Activated CD4-positive, alpha-beta T cell treated with anti-CD3 and anti-CD28 coated beads for 48 hours (primary cell): ENCODE measurements at regions not wholly inside any gene's neighbourhood (a gene's known extent, or its start where the extent isn't known, plus 50 kb on each side); places are given as distances from the start of the nearest gene placed in this dataset.
"Not testable (repeated sequence)": the region's sequence is repeated elsewhere in the genome, so short reads cannot be mapped to it uniquely, and the experiment has no call there.

Source experiments
- DNase-seq: peaks from one replicate; pipeline ENCODE4 v3.0.0-alpha.2; 2020

DNA sequence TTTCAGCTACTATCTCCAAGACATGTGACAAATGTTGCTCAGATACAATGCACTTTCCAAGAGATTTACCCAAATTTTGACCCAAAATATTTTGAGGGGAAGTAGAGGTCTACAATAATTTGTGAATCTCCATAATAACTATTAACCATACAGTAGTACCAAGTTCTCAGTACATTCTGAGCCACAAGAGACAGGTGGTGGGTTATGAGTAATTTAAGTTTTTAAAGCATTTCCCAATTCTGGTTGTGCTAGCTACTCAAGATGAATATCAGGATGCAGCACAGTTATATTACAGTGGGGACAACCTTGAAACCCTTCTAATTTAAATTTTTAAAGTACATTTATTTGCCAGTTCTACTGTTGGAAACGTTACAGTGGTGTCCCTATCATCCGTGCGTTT is 92.2 kb upstream of the MITF start:
- DNase-seq = no peak

DNA sequence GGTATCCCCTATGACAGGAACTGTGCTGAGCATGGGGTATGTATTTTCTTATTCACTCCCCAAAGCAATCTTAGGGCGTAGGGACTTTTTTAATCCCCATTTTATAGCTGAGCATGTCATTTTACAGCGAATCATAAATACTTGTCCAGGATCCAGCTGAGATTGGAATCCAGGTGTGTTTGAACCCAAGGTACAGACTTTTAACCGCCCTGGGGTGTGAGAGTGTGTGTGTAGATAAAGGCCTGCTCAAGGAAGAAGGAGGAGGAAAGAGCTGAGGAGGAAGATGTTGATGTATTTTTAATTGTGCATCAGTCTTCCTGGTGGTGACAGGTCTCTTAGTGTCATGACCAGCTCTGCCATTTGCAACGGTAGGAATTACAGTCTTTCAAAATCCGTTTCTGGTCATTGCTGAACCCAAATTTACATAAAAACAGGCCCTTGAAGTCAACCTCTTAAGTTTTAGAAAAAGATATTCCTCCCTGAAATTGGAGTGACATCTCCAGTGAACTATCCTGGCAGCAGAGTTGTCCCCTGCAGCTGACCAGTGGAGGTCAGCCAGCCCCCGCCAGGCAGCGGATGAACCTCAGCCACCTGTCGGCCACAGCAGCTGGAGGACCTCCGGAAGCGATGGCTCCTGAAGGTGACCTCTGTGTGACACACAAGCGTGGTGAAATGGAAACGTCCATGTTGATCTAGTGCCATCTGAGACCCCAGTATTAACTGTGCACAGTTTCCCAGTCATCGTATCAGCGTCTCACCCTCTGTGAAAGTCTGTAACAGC is 92.8 kb upstream of the MITF start:
- no peak for DNase-seq

DNA sequence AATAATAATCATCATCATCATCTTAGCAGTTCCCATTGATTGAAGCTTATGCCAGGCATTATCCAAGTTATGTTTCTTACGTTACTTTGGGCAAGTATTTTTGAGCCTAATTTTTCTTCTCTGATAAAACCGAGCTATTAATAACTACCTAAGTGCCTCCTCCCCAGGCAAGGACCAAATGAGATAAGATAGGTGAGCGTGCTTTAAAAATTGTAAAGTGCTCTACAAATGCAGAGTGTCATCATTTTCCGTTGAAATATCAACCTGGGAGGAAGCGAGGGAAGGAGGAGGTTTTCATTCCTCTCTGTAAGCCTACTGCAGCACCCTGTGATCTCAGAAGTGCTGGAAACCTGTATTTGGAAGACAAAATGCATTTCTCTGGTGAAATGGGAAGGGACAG is 96.7 kb upstream of the MITF start:
- DNase-seq = no peak

DNA sequence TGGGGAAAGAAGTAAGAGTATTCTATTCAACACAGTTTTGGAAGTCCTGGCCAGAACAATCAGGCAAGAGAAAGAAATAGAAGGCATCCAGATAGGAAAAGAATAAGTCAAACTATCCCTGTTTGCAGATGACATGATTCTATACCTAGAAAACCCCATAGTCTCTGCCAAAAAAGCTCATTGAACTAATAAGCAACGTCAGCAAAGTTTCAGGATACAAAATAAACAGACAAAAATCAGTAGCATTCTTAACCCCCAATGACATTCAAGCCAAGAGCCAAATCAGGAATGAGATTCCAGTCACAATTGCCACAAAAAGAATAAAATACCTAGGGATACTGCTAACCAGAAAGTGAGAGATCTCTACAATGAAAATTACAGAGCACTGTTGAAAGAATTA is 99.4 kb upstream of the MITF start:
- no peak for DNase-seq

DNA sequence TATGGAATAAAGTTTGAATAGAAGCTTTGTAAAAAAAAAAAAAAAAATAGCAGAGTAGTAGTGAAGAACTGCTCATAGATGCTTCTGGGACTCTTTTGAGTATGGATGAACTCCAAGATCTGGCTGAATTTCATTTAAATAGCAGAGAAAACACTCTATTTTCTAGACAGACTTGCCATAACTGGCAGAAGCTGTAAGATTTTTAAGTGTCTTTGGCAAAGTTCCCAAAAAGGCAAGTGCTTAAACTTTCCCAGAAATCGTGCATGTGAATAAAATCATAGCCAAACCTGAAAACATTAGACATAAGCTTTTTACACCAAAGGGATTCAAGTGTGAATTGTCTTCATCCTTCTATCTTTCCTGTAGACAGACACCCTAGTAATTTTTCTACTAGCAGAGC is 110.3 kb upstream of the MITF start:
- no peak for DNase-seq

DNA sequence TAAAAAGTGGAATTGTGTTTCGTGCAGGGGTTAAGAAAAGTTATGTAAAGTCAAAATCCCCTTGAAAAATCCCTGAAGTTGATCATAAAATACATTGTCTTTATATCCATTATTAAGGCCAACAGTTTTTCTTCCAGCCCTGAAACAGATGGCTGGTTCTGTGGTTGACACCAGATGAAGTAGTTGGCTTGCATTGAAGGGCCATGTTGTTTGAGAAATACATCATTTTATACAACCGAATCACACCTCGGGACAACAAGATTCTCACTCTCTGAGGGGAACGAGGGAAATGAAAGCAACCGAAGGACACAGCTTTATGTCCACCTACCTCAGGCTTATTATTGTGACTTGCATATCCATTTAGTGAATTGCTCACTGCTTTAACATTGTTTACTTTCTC is 126.0 kb upstream of the MITF start:
- DNase-seq = no peak

DNA sequence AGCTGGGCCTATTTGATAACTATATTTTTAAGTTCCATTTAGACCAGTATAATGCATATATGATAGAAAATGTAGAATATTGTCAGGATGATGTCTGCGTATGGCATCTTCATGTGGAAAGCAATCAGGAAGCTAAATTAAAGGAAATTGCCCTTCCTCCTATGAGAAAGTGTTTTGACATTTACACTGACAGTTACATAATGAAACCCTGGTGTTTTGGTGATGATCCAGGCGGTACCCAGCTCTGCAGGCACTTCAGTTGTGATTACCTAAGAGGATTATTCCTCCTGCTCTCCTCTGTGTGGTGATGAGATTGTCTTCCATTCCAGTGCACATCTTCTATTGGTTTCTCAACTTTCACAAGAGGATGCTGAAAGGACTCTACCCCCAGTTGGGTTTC is 126.5 kb upstream of the MITF start:
- no peak for DNase-seq

DNA sequence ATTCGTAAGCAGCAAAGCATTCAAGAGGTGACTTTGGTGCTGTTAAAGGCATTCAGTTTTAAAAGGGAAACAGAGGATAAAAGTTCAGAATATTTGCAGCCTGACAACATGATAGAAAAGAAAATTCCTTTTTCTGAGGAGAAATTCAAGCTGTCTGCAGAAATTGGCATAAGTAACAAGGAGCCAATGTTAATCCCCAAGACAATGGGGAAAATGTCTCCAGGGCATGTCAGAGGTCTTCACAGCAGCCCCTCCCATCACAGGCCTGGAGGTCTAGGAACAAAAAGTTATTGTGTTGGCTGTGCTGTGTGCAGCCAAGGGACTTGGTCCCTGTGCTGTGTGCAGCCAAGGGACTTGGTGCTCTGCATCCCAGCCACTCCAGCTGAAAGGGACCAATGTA is 129.7 kb upstream of the MITF start:
- DNase-seq = not testable (repeated sequence)

DNA sequence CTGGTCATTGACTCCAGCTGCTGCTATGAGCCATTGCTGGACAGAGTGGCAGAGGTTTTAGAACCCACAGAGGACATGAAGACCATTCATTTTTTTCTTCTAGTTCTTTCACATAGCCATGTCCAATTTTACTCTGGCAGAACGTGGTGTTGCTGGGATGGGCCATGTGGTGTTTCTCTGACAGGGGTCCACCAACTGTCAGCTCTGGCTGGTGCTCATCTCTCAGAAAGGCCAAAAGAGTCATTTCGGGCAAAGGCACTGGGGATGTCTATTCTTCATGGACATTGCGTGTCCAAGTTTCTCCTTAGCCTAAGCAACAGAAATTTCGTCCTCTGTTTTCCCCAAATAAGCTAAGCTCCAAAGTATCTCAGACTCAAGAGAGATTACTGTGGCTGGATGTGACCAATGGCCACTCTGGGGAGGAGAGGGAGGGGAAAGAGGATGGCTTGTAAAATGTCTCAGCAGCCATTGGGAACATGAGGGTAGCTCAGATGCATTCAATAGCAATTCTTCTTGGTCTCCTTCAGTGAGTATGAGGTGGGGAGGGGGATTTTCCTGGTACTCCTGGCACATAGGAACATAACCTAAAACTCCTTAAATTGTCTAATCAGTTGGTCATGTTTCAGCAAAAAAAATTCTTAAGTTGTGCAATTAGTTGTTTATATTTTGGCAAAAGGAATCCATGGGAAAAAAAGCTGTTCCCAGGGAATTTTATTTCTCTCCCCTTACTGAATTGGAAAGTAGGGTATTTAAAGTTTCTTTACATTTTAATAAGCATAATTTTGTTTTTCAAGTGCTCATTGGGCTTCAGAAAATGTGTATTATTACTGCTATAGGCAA is 131.6 kb upstream of the MITF start:
- no peak for DNase-seq

DNA sequence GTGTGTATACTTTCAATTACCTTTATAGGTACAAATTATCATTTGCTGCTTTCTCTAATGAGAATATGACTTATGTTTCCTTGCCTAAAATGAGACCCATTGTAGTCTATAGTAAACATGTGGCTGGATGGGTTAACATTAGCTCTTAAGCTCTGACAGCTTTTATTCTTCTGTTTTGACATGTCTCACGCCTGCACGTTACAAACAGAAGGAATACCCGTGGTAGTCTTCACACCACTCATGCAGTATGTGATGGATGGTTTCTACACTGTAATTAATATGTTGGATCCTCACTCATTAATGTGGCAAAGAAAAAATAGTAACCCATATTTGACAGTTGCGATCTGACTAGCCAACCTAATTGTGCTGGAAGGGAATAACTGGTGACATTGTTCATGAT is 133.4 kb upstream of the MITF start:
- no peak for DNase-seq

DNA sequence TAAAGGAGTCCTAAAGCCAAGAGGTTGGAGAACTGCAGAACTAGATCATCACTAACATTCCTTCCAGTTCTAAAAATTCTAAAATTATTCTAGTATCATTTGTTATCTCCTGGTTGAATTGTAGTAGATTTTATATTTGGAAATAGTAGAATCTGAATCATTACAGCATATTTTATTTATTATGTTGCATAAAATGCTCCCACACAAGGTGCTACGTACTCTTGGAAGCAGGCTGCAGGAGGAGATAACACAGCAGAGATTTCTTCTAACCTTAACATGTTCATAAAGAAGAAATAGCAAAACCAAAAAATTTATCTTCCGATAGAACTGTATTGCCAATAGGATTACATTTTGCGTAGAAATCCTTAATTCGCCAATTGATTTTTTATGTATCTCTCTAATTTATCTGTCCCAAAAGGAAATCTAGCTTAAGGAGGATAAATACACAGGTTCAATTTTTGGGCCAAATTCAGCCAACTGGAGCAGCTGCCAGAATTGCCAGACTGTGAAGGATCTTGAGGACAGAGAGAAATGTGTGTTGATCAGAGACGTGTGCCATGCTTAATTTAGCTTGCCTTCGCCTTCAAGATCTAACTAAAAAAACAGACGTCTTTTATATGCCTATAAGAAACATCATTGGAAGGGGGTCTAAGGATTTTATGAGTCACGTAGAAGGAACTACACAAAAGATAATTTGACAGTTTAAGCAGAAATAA is 134.4 kb upstream of the MITF start:
- no peak for DNase-seq

DNA sequence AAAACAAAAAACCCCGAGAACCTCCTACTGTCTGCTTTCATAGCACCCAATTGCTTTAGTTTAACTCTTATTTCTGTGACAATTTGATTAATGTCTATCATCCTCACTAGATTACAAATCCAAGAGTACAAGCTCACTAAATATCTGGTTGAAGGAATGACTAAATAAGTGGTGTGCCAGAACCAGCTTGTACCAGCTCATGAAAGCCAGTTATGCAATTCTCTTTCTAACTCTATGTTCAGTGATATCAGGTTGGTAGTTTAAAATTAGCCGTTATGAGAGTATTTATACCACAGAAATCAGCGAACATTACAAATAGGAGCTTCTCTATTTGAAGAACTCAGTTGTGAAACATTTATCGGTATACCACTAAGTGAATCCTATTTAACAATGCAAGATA is 137.2 kb upstream of the MITF start:
- DNase-seq = no peak

DNA sequence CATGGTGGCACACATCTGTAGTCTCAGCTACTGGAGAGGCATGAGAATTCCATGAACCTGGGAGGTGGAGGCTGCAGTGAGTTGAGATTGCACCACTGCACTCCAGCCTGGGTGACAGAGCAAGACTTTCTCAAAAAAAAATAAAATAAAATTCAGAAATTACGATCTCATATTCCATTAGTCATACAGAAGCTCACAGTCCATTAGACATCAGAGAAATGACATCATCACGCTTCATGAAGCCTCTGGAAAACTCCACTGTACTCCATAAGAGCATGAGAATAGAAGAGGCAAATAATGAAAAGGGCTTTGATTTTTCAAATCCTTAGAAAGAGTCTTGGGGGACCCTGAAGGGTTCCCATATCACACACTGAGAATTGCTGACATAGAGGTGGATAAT is 145.0 kb upstream of the MITF start:
- no peak for DNase-seq

DNA sequence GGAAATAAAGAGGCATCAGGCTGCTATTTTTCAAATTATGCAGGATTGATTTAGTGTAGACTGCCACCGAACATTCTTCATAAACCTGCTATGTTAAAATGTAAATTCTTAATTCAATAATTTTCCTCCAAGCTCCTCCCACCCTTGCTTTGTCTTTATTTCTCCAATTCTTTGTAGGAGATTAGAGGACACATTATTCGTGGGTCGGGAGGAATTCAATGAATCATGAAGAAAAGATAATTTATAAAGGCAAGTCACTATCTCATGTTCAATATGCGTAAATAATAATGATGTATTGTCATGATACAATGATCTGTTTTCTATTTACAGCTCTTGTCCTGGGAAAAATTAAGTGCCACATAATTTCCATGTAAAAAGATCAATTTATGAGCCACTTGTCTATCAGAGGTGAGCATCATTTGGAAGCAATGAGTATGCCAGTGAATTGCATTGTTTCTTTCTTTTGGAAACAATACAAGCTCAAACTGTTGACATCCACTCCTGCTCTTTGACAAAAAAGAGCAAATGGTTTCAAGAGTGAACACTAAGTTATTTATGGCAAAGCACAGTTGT is 148.0 kb upstream of the MITF start:
- no peak for DNase-seq

DNA sequence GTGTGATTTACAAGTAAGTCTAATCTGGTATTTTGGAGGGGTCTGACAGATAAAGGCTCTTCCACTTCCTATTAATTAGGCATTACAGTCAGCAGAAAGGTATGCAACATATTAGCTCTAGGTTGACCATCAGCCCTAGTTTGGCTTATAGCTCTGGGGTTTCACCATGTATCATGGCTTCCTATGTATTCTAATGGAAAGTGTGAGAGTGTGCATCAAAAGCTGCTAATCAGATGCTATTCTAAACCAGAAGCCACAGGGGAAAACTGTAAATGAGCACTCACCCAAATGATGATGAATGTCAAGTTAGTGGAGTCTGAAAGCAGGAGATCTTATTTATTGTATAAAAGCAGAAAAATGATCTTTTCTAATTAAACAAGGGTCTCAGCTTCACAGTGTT is 149.2 kb upstream of the MITF start:
- no peak for DNase-seq

DNA sequence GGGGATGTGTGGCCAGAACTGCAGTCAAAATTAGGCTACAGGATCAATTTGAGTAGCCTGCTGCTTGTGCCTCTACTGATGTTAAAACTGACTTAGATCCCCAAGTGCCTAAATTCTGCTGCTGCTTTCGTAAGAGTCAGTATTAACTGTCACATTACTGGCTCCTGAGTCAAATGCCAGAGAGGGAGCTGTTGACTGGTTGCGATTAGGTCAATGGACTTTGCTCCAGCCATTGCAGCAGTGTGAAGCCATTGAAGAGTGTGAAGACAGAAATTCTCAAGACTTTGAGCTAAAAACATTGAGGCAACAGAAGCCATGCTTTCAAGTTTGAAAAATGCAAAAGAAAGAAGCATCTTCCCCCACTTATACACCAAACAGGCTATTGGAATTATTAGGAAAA is 151.1 kb upstream of the MITF start:
- no peak for DNase-seq

DNA sequence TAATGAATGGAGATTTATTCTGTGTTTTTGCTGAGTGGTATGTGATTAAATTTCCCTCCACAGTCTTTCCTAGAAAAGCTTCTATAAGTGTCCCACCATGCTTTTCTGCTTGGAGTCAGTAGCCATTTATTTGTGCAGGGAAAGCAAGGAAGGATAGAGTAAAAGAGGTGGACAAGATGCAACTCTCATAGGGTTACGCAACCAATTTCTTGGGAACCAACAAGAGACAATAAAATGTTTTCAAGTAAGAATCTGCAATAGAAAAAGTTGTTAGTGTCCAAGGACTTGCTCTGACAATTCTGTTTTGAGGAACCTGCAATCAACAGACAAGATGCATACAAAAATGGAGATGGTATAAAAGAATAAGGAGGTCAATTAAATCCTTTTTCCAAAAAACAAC is 153.8 kb upstream of the MITF start:
- DNase-seq = no peak

DNA sequence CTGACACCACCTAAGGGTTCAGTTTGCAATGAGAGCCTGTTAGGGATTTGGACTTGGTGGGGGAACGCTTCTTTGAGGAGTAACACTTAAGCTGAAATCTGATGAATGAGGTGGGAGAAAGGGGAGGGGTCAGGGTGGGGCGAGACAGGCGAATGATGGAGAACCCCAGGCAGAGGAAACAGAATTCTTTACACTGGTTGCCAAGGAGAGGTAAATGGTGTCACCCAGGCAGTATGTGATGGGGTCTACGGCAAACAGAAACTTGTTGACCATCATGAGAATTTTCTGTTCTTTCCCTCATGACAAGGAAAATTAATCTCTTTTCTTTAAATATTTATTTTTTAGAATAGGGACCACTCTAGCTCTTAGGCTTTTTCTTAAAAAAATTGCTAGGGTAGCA is 157.2 kb upstream of the MITF start:
- DNase-seq = no peak

DNA sequence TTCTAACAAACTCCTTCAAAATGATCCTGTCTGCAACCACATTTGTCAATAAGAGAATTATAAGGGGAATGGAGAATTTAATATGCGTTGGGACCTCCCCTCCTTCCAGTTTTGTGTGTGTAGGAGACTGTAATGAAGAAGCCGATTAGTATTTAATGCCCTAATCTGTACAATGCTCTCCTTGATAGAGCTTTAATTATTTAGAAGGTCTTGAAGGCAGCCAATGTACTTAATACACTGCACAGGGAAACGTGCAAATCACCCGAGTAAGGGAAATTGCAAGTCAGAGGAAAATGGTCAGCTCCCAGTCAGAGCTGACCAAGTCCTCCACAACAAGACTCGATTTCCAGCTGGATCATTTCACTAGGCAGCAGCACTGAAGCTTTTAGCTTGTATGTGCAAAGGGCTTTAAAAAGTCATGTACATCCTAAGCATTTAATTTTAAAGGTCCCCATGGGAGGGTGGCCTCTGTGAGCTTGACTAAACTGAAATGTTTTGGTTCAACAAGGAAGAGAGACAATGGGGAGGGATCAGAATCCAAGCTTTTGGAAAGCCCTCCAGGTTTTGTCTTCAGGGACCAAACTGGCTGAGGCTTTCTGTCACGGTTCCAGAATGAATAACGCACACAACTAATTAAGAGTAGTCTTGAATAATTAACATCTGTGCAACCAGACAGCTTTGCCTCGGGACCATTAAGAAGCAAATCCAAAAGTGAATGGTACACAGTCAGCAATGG is 159.8 kb upstream of the MITF start:
- no peak for DNase-seq

DNA sequence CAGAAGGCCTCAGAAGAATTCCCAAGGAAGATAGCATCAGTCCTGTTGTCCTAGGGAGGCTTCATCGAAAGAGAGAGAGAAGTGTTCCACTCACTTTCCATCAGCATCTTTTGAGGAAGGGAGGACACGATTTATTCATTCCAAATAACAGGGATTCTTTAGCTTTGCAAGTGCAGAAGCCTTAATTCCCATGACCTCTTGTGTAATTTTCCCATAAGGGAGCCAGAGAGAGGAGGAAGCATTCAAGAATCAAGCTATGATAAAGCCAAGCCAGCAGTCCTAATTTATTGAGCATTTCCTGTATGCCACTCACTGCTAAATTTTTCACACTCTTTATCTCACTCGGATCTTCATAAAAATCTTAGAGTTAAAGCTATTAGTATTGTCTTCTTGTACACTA is 169.7 kb upstream of the MITF start:
- no peak for DNase-seq

DNA sequence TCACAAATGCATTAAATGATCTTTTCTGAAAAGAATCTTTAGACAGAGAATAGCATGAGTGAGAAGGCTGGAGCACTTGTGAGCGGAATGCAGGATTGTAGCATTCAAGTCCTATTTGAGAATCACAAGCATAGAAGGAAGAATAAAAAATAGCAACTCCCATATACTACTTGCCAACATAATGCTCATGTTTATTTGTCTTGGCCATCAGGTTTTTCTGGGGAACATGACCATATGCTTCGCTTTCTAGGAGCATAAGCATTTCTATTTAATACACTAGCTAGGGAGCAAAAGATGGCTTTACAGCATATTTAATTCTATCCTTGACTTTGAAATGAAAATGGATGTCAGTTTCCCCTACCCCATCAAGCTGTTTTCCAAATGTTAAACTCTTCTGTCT is 170.3 kb upstream of the MITF start:
- no peak for DNase-seq

DNA sequence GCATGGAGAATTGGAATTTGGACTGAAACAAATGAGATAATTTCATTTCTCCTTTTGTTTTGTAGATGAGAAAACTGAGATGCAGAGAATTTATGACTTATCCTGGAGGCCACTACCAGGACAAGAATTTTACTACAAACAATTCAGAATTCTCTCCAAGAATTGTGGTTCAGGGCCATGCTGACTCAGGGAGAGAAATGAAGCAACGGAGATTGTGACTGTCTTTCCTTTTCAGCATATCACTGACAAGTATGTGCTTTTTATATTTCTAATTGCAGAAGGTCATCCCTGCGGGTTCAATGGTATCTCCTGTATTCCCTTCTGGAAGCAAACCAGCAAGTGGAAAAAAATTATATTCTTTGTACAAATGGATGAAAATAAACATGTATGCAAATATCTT is 170.8 kb upstream of the MITF start:
- DNase-seq = no peak

DNA sequence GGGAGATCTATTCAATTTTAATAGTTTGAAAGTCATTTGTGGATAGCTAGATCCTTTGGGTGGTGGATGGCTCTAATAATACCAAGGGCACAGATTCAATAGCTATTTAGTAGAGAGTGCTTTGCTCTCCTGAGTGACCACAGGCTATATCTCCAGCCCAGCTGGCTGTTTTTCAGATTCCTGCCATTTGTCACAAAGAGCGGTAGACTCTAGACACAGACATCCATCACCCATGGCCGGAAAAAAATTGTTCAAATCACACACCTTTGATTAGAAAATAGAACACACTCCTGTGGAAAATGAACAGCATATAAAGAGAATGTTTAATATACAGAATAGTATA is 171.6 kb upstream of the MITF start:
- no peak for DNase-seq
